ENCODE measurements at regions not wholly inside any gene's neighbourhood (a gene's known extent, or its start where the extent isn't known, plus 50 kb on each side); places are given as distances from the start of the nearest gene placed in this dataset.

GRCh38 chr5:167552356-167552755 lies 739.1 kb upstream of the WWC1 start:
- Histone ChIP-seq H3K4me3 (replicated peaks; ENCODE audit: low read depth, low read length) (no peak overlapping the region), H3K36me3 (ENCODE audit: control insufficient read depth, insufficient read depth, low read length) (no peaks in the 10 kb centered on the region), H3K27me3 (replicated peaks; ENCODE audit: control insufficient read depth, insufficient read depth, low read length) (no peaks in the 10 kb centered on the region)
- TF ChIP-seq, protein P1, sequence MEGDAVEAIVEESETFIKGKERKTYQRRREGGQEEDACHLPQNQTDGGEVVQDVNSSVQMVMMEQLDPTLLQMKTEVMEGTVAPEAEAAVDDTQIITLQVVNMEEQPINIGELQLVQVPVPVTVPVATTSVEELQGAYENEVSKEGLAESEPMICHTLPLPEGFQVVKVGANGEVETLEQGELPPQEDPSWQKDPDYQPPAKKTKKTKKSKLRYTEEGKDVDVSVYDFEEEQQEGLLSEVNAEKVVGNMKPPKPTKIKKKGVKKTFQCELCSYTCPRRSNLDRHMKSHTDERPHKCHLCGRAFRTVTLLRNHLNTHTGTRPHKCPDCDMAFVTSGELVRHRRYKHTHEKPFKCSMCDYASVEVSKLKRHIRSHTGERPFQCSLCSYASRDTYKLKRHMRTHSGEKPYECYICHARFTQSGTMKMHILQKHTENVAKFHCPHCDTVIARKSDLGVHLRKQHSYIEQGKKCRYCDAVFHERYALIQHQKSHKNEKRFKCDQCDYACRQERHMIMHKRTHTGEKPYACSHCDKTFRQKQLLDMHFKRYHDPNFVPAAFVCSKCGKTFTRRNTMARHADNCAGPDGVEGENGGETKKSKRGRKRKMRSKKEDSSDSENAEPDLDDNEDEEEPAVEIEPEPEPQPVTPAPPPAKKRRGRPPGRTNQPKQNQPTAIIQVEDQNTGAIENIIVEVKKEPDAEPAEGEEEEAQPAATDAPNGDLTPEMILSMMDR (IDR thresholded peaks at IDR 0.05; ENCODE audit: insufficient read depth, low read length, poor library complexity, severe bottlenecking) = no peak
- no peak for DNase-seq (ENCODE audit: extremely low read depth, insufficient read length)

DNA sequence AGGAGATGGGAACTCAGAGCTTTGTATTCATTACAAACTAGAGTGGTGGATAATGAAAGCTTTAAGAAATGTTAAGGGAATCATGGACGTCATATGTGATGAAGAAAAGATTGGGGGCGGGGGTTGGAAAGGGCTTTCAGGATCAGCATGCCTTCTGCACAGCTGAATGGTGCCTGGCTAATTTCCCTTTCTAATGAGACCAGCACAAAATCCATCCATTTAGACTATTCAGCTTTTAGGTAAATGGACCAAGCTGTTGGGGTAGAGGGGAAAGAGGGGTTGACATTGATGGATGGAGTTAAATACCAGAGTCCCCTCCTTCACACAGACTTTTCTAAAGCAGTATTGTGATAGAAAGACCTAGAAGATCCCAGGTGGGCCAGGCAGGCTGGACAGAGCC lies 737.9 kb upstream of the WWC1 start:
- Histone ChIP-seq H3K27me3 (replicated peaks; ENCODE audit: control insufficient read depth, insufficient read depth, low read length) (no peaks in the 10 kb centered on the region), H3K36me3 (ENCODE audit: control insufficient read depth, insufficient read depth, low read length) (no peaks in the 10 kb centered on the region), H3K4me3 (replicated peaks; ENCODE audit: low read depth, low read length) (no peak overlapping the region)
- no peak for DNase-seq (ENCODE audit: extremely low read depth, insufficient read length)
- TF ChIP-seq, protein P1 (IDR thresholded peaks at IDR 0.05; ENCODE audit: insufficient read depth, low read length, poor library complexity, severe bottlenecking) = no peak

DNA sequence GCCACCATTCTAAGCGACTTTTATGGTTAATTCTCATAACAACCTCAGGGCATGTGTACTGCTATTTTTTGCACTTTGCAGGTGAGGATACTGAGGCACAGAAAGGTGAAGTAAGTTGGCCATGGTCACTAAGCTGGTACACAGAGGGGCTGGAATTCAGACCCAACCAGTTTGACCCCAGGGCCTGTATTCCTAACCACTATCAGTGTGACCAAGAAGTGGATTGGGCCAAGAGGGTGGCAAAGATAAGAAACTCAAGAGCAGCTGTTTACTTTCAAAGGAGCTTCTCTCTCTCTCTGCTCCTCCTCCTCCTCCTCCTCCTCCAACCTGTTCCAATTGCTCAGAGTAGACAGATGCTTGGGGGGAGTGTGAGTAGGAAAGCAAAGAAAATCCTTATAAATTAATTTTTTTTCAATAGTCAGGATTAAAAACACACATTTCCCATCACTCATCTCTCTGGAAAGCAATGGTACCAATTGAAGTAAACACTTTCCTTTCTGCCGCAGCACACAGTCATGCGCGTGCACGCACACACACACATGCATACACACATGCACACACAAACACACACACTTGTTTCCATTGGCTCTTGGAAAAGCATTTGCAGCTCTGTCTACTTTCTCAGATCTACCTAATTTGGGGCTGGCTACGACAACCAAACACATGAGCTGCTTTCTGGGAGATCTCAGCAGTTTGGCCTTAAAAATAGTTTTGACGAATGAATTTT lies 736.7 kb upstream of the WWC1 start:
- no peak for DNase-seq (ENCODE audit: extremely low read depth, insufficient read length)

DNA sequence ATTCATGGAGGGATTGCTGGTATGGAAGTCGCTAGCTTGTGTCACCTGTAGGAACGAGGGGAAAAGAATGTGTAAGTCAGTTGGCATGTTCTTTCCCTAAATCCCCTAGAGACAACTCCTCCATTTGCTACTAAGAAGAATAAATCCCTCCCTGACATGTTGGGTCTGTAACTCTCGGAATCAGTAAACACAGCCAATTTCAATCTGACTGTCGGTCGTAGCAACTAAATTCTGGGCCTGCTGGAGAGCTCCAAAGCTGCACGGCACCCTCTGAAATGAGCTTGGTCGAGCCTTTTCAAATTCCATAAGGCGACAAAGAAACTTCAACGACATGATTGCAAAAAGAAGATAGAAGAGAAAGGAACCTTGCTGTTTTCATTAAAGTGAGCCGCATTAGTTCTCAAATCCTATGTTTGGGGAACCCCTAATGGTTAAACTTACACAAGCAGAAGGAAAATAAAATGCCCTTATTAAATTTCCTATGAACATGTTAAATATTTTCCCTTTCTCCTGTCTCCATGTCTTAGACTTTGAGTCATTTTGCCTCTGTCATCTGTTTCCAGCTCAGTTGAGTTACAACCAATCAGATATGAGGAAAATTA lies 735.8 kb upstream of the WWC1 start:
- H3K36me3 ChIP-seq (ENCODE audit: control insufficient read depth, insufficient read depth, low read length) = no peaks in the 10 kb centered on the region
- TF ChIP-seq, protein P1 (IDR thresholded peaks at IDR 0.05; ENCODE audit: insufficient read depth, low read length, poor library complexity, severe bottlenecking) = no peak
- no peak overlapping the region for H3K4me3 ChIP-seq (replicated peaks; ENCODE audit: low read depth, low read length)
- DNase-seq (ENCODE audit: extremely low read depth, insufficient read length) = no peak
- H3K27me3 ChIP-seq (replicated peaks; ENCODE audit: control insufficient read depth, insufficient read depth, low read length) = no peaks in the 10 kb centered on the region

More for the DNA sequence above, 736.7 kb upstream of the WWC1 start:
- Histone ChIP-seq H3K36me3 (ENCODE audit: control insufficient read depth, insufficient read depth, low read length) (no peaks in the 10 kb centered on the region), H3K4me3 (replicated peaks; ENCODE audit: low read depth, low read length) (no peak overlapping the region), H3K27me3 (replicated peaks; ENCODE audit: control insufficient read depth, insufficient read depth, low read length) (no peaks in the 10 kb centered on the region)
- TF ChIP-seq, protein P1 (IDR thresholded peaks at IDR 0.05; ENCODE audit: insufficient read depth, low read length, poor library complexity, severe bottlenecking) = no peak

- TF ChIP-seq, protein P1 (IDR thresholded peaks at IDR 0.05; ENCODE audit: insufficient read depth, low read length, poor library complexity, severe bottlenecking) = no peak
- Histone ChIP-seq H3K36me3 (ENCODE audit: control insufficient read depth, insufficient read depth, low read length) (no peaks in the 10 kb centered on the region), H3K27me3 (replicated peaks; ENCODE audit: control insufficient read depth, insufficient read depth, low read length) (no peaks in the 10 kb centered on the region), H3K4me3 (replicated peaks; ENCODE audit: low read depth, low read length) (no peak overlapping the region)
- DNase-seq (ENCODE audit: extremely low read depth, insufficient read length) = no peak
Observed at GRCh38 chr5:167557359-167557758, 734.1 kb upstream of the WWC1 start.
